ENCODE measurements at regions not wholly inside any gene's neighbourhood (a gene's known extent, or its start where the extent isn't known, plus 50 kb on each side); places are given as distances from the start of the nearest gene placed in this dataset.

DNA sequence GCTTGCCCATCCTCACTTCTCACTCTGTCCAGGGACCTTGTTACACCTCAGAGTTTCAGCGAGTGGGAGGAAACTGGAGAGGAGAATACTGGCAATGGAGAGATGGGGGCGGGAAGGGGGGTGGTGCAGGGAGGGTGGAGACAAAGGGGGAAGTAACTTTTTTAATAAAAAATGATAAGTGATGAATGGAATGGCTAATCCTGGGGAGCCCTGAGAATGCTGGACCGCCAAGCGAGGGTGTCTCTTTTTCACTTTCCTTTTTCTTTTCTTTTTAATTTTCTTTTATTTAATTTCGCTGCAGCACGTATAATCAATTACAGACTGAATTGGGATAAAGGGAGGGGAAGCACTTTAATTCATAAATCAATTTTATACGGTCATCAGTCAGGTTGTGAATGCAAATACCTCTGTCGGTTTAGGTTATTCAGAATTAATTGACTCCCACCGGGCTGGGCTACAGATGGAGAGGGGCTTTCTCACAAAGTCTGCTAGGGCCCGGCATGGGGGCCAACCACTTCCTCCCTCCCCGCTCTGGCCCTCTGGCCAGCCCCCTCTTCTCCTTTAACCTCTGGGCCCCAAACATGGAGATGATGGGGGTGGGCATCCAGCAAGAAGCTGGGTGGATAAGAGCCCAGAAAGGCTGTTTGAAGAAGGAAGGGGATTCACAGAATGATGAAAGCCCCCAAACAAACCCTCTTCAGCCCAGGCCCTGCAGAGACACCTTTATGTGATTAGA, 106.8 kb upstream of the BOC start:
- 77 to 94% methylated on average over 10 to 11 of the region's 11 CpGs for WGBS, 2 donors (ENCODE audit: low coverage in 1 of 2)
- H3K9me3 ChIP-seq, result no peaks in the 10 kb centered on the region
- peaks cover 0 to 14% (median 4%) of the 10 kb centered on the region in 4 donors for H3K4me1 ChIP-seq
- no peak for DNase-seq
- no peak for TF ChIP-seq POLR2AphosphoS5 (IDR thresholded peaks at IDR 0.05)
- TF ChIP-seq, protein P1, sequence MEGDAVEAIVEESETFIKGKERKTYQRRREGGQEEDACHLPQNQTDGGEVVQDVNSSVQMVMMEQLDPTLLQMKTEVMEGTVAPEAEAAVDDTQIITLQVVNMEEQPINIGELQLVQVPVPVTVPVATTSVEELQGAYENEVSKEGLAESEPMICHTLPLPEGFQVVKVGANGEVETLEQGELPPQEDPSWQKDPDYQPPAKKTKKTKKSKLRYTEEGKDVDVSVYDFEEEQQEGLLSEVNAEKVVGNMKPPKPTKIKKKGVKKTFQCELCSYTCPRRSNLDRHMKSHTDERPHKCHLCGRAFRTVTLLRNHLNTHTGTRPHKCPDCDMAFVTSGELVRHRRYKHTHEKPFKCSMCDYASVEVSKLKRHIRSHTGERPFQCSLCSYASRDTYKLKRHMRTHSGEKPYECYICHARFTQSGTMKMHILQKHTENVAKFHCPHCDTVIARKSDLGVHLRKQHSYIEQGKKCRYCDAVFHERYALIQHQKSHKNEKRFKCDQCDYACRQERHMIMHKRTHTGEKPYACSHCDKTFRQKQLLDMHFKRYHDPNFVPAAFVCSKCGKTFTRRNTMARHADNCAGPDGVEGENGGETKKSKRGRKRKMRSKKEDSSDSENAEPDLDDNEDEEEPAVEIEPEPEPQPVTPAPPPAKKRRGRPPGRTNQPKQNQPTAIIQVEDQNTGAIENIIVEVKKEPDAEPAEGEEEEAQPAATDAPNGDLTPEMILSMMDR (IDR thresholded peaks at IDR 0.05), result no peak
- TF ChIP-seq POLR2A (IDR thresholded peaks at IDR 0.05), result no peak
- no peak for TF ChIP-seq EP300 (IDR thresholded peaks at IDR 0.05; ENCODE audit: low read depth)
- intact Hi-C loops (cut with DNase I; ENCODE audit: low total_unique reads), result no loop called here
- in situ Hi-C loops (cut with MboI; ENCODE audit: low pct_ligation_motif_present in 1 of 4, low pct_unique_long_range_greater_than_20kb in 1 of 4, low sequenced_read_pairs in 3 of 4), result no loop called here
- no peak overlapping the region for H3K4me3 ChIP-seq
- H3K27ac ChIP-seq, result peak overlapping the region in 2 of 4 donors; percentile 33 to 52
- H3K36me3 ChIP-seq, result no peaks in the 10 kb centered on the region
- no peaks in the 10 kb centered on the region for H3K27me3 ChIP-seq

DNA sequence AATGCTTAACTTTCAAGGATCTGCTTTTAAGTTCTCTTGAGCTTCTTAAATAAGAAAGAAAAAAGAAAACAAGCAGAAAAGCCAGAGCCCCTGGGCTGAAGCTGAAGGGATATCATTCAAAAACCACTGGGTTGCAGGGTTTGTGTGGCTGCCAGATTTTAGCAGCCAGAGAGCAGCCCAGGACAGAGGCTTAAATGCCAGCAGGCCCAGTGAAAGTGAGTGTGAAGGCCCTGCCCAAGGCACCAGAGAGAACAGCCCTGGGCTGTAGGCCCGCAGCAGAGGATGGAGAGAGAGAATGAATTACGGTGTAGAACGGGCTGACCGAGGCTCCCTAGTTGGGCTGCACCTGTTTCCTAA, 106.3 kb upstream of the BOC start:
- in situ Hi-C loops (cut with MboI; ENCODE audit: low pct_ligation_motif_present in 1 of 4, low pct_unique_long_range_greater_than_20kb in 1 of 4, low sequenced_read_pairs in 3 of 4) (no loop called here), intact Hi-C loops (cut with DNase I; ENCODE audit: low total_unique reads) (no loop called here)
- H3K4me1 ChIP-seq, result peaks cover under 1 to 14% (median 4%) of the 10 kb centered on the region in 4 donors
- DNase-seq, result no peak
- 63% methylated on average over 4 of the region's 4 CpGs; no CpG with 5 or more reads in 1 of the 2 donors for WGBS, 2 donors (ENCODE audit: low coverage in 1 of 2)
- no peak overlapping the region for H3K4me3 ChIP-seq
- peak overlapping the region in 2 of 4 donors; percentile 33 to 52 for H3K27ac ChIP-seq
- no peaks in the 10 kb centered on the region for H3K9me3 ChIP-seq
- no peaks in the 10 kb centered on the region for H3K36me3 ChIP-seq
- TF ChIP-seq EP300 (IDR thresholded peaks at IDR 0.05; ENCODE audit: low read depth), result no peak
- TF ChIP-seq POLR2A (IDR thresholded peaks at IDR 0.05), result no peak
- TF ChIP-seq, protein P1 (IDR thresholded peaks at IDR 0.05), result no peak
- no peak for TF ChIP-seq POLR2AphosphoS5 (IDR thresholded peaks at IDR 0.05)
- no peaks in the 10 kb centered on the region for H3K27me3 ChIP-seq

DNA sequence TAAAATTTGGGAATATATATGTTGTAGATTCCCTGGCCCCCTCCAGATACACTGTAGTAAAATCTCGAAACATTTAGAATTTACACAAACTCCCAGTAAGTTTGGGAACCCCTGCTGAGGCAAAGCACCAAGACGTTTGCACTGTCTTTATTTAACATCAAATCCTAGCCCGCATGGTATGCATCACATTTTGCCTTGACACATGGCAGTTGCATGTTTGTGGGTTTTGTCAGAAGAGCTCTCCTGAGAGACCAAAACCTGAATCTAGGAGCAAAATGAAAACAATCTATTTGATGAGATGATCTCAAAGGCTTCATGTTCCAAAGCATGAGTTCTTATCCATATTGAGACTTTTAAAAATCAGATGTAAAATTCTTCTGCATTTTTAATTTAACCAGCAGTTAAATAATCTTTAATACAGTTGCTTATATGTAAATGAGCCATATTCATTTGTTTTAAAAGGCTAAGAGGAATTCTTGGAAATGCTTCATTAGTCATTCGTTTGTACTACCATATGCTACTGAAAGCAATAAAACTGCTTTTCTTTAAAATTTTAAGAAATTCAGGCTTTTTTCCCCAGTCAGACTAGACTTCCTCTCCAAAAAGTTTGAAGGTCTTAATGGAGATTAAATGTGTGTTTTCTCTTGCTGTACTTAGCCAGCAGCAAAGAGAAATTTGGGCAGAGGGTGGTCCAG, 105.2 kb upstream of the BOC start:
- Histone ChIP-seq H3K4me3 (no peak overlapping the region), H3K27ac (no peak overlapping the region), H3K36me3 (no peaks in the 10 kb centered on the region), H3K9me3 (no peaks in the 10 kb centered on the region), H3K27me3 (no peaks in the 10 kb centered on the region), H3K4me1 (peaks cover 4 to 24% (median 9%) of the 10 kb centered on the region in 4 donors)
- no peak for DNase-seq
- intact Hi-C loops (cut with DNase I; ENCODE audit: low total_unique reads), result no loop called here
- in situ Hi-C loops (cut with MboI; ENCODE audit: low pct_ligation_motif_present in 1 of 4, low pct_unique_long_range_greater_than_20kb in 1 of 4, low sequenced_read_pairs in 3 of 4), result no loop called here
- 74 to 78% methylated on average over 4 of the region's 4 CpGs for WGBS, 2 donors (ENCODE audit: low coverage in 1 of 2)
- TF ChIP-seq EP300 (IDR thresholded peaks at IDR 0.05; ENCODE audit: low read depth) (no peak), POLR2AphosphoS5 (IDR thresholded peaks at IDR 0.05) (no peak), POLR2A (IDR thresholded peaks at IDR 0.05) (no peak)
- TF ChIP-seq, protein P1 (IDR thresholded peaks at IDR 0.05), result no peak

DNA sequence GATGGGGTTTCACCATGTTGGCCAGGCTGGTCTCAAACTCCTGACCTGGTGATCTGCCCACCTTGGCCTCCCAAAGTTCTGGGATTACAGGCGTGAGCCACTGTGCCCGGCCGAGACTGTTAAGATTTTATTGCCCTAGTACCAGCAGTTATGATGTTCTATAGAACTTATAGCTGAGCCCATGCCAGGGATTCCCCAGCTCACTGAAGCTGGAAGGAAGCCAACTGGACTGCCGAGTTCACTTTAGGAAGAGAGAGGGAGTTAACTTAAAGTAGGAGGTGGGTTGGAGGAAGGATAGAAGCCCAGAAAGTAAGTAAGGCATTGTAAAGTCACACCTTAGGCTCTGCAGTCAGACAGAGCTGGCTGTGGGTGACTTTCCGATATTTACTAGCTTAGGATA, 101.1 kb upstream of the BOC start:
- Histone ChIP-seq H3K36me3 (no peaks in the 10 kb centered on the region), H3K4me3 (no peak overlapping the region), H3K27me3 (no peaks in the 10 kb centered on the region), H3K4me1 (peaks cover 0 to 12% (median 7%) of the 10 kb centered on the region in 4 donors), H3K27ac (no peak overlapping the region), H3K9me3 (no peaks in the 10 kb centered on the region)
- WGBS, 2 donors (ENCODE audit: low coverage in 1 of 2), result 33 to 38% methylated on average over 2 to 5 of the region's 5 CpGs
- DNase-seq, result peak; percentile 51
- intact Hi-C loops (cut with DNase I; ENCODE audit: low total_unique reads), result no loop called here
- in situ Hi-C loops (cut with MboI; ENCODE audit: low pct_ligation_motif_present in 1 of 4, low pct_unique_long_range_greater_than_20kb in 1 of 4, low sequenced_read_pairs in 3 of 4), result no loop called here
- TF ChIP-seq POLR2AphosphoS5 (IDR thresholded peaks at IDR 0.05) (no peak), POLR2A (IDR thresholded peaks at IDR 0.05) (no peak), EP300 (IDR thresholded peaks at IDR 0.05; ENCODE audit: low read depth) (no peak)
- TF ChIP-seq, protein P1 (IDR thresholded peaks at IDR 0.05), result no peak

Measured in transverse colon (tissue), 4 donors.